Psoas muscle (tissue), 7 donors: ENCODE measurements at regions not wholly inside any gene's neighbourhood (a gene's known extent, or its start where the extent isn't known, plus 50 kb on each side); places are given as distances from the start of the nearest gene placed in this dataset.

ENCODE experiments used
- ATAC-seq, 4 donors: fragments of 200-7000 bp; cut with Tn5 transposase; one replicate each; pipeline ENCODE4 v1.9.1; 2020; ENCODE audit warnings: moderate library complexity in 3 of 4, mild to moderate bottlenecking in 2 of 4
- DNase-seq, 2 donors: peaks; one replicate each; pipeline ENCODE4 v3.0.0-alpha.2; 2020
- H3K27ac ChIP-seq: fragments of 200-600 bp; one replicate; pipeline ENCODE4 v1.8.0; 2022
- H3K27me3 ChIP-seq, 3 donors: fragments of 200-600 bp in 1 of 3; one replicate each; pipeline versions ENCODE4 v1.6.1 to v1.8.0; 2013 to 2022; ENCODE audit warnings: low read length in 2 of 3, mild to moderate bottlenecking in 2 of 3, moderate library complexity in 1 of 3; ENCODE audit not compliant: insufficient read depth in 3 of 3
- H3K36me3 ChIP-seq, 2 donors: fragments of 200-600 bp in 1 of 2; one replicate each; pipeline versions ENCODE4 v1.6.1 to v1.8.0; 2013 to 2022; ENCODE audit warnings: low read depth in 1 of 2, mild to moderate bottlenecking in 1 of 2, moderate library complexity in 1 of 2; ENCODE audit not compliant: insufficient read depth in 1 of 2
- H3K4me1 ChIP-seq: fragments of 200-600 bp; one replicate; pipeline ENCODE4 v1.8.0; 2022
- H3K4me3 ChIP-seq: fragments of 200-600 bp; one replicate; pipeline ENCODE4 v1.8.0; 2022; ENCODE audit warnings: mild to moderate bottlenecking
- H3K9me3 ChIP-seq: fragments of 200-600 bp; one replicate; pipeline ENCODE4 v1.8.0; 2022
- WGBS, 3 donors: extraction: QIAGEN DNeasy Blood & Tissue Kit; methylation state at CpG; one replicate each; pipeline versions ENCODE4 v1.1.6 to v1.1.7; 2013; 5-methylcytosine and 5-hydroxymethylcytosine counted together
- intact Hi-C, 2 donors: fragments of 100-400 bp; cut with DNase I; formaldehyde crosslinking; loops; one replicate each; pipeline versions ENCODE4 v1.11.0 to v1.14.2; 2022
- TF ChIP-seq, protein P1 (sequence below): fragments of 200-600 bp; IDR thresholded peaks from one replicate; pipeline ENCODE4 v1.8.0; 2022; ENCODE audit warnings: antibody characterized with exemption
- donor health status: healthy with polysubstance abuse.
- donor health status: DM: no; HTN: no; CAD: no; lungs with moderate emphysema.
- donor health status: Bipolar disorder and iron deficiency.
- donor health status: healthy.
- donor health status: DM: yes; HTN: yes; CAD: no.
- donor health status: DM: no; HTN: no; CAD: no.
- donor health status: DM: yes; HTN: yes; CAD: no.

DNA sequence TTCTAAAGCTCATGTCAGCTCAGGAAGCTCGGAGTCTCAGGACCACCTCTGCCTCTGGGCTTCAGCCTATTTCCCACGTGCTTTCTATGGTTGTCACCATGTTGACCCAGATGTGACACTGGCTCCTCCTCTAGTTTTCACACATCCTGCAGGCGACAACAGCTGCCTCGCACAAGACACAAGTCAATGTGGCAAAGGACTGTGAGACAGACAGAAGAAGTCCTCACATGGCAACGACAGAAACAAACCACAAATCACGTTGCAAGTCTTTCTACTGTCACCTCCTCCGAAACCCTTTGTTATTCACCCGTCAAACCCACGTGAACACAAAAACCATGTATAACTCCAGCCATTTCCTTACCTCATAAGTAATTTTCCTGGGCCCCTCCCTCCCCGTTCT, 194.5 kb downstream of the MEX3B start:
- 82 to 88% (median 86%) methylated on average over 10 of the region's 10 CpGs for WGBS, 3 donors
- Histone ChIP-seq H3K36me3 (no peaks in the 10 kb centered on the region), H3K4me3 (no peak overlapping the region), H3K9me3 (no peaks in the 10 kb centered on the region), H3K27ac (no peak overlapping the region), H3K27me3 (no peaks in the 10 kb centered on the region), H3K4me1 (no peaks in the 10 kb centered on the region)
- intact Hi-C loops = no loop called here
- DNase-seq (no peak), ATAC-seq (no peak)
- TF ChIP-seq, protein P1, sequence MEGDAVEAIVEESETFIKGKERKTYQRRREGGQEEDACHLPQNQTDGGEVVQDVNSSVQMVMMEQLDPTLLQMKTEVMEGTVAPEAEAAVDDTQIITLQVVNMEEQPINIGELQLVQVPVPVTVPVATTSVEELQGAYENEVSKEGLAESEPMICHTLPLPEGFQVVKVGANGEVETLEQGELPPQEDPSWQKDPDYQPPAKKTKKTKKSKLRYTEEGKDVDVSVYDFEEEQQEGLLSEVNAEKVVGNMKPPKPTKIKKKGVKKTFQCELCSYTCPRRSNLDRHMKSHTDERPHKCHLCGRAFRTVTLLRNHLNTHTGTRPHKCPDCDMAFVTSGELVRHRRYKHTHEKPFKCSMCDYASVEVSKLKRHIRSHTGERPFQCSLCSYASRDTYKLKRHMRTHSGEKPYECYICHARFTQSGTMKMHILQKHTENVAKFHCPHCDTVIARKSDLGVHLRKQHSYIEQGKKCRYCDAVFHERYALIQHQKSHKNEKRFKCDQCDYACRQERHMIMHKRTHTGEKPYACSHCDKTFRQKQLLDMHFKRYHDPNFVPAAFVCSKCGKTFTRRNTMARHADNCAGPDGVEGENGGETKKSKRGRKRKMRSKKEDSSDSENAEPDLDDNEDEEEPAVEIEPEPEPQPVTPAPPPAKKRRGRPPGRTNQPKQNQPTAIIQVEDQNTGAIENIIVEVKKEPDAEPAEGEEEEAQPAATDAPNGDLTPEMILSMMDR = no peak

DNA sequence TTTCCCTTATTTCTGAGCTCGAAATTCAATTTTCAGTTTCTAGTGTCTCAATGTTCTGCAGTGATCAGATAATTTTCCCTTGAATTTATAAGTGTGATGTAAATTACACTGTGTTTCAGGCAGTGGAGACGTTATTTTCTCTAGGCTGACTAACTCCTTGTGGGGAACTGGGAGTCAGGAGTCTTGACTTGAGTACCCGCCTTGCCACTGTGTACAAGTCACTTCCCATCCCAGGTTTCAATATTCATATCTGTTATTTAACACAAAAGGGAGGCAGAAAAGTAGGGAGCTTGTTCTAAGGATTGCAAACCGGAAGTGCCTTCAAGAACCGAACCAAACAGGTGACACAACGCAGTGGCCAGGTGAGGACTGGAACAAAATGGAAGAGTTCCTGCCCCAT, 196.5 kb downstream of the MEX3B start:
- TF ChIP-seq, protein P1 = no peak
- ATAC-seq (no peak), DNase-seq (no peak)
- Histone ChIP-seq H3K4me1 (no peaks in the 10 kb centered on the region), H3K27ac (no peak overlapping the region), H3K27me3 (no peaks in the 10 kb centered on the region), H3K9me3 (no peaks in the 10 kb centered on the region), H3K36me3 (no peaks in the 10 kb centered on the region), H3K4me3 (no peak overlapping the region)
- 88 to 91% (median 91%) methylated on average over 6 of the region's 6 CpGs for WGBS, 3 donors
- intact Hi-C loops = no loop called here

DNA sequence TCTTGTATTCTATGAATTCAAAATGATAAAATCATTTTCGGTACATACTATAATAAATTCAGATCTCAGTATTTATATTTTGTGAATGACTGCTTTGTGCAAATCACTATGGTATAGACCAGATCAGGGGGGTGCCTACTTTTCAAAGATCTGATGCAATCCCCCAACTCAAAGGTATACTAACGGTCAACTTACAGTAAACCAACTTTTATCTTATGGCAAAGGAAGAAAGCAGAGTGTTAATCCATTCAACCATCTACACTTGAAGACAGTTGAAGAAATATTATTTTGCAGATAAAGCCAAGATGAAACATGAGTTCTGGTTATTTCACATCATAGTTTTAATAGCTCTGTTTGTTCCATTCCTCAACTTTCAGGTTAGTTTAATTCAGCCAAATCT, 197.1 kb downstream of the MEX3B start:
- Histone ChIP-seq H3K36me3 (no peaks in the 10 kb centered on the region), H3K4me3 (no peak overlapping the region), H3K27me3 (no peaks in the 10 kb centered on the region), H3K4me1 (no peaks in the 10 kb centered on the region), H3K27ac (no peak overlapping the region), H3K9me3 (no peaks in the 10 kb centered on the region)
- intact Hi-C loops = no loop called here
- ATAC-seq (no peak), DNase-seq (no peak)
- 90 to 98% (median 96%) methylated on average over 2 of the region's 2 CpGs for WGBS, 3 donors
- TF ChIP-seq, protein P1 = no peak

DNA sequence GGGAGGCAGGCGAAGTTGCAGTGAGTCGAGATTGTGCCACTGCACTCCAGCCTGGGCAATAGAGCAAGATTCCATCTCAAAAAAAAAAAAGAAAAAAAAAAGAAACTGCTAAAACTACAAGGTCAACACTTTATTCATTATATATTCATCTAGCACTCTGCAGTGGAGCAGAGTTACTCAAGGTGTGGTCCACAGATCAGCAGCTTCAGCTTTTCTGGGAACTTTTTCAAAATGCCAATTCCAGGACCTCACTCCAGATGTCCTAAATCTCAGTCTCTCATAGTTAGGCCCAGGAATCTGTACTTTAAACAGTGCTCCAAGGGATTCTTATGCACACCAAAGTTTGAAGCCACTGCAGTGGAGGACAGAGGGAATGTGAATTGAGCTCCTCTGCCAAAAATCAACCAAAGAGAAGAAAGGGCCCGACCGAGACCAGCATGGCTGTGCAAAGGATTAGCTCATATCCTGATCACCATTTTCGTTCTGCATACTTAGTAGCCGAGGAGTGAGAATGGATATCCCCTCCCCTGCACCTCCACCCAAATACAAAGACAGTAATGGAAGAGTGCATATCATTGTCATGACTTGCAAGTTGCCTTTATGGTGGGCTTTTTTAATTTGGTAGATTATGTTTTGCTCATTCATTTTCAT, 201.9 kb downstream of the MEX3B start:
- no peaks in the 10 kb centered on the region for H3K36me3 ChIP-seq
- no peaks in the 10 kb centered on the region for H3K4me1 ChIP-seq
- no peaks in the 10 kb centered on the region for H3K9me3 ChIP-seq
- intact Hi-C loops = no loop called here
- no peak overlapping the region for H3K4me3 ChIP-seq
- DNase-seq (no peak), ATAC-seq (no peak)
- no peaks in the 10 kb centered on the region for H3K27me3 ChIP-seq
- WGBS, 3 donors = 80 to 87% (median 84%) methylated on average over 6 of the region's 6 CpGs
- TF ChIP-seq, protein P1 = no peak
- H3K27ac ChIP-seq = no peak overlapping the region

DNA sequence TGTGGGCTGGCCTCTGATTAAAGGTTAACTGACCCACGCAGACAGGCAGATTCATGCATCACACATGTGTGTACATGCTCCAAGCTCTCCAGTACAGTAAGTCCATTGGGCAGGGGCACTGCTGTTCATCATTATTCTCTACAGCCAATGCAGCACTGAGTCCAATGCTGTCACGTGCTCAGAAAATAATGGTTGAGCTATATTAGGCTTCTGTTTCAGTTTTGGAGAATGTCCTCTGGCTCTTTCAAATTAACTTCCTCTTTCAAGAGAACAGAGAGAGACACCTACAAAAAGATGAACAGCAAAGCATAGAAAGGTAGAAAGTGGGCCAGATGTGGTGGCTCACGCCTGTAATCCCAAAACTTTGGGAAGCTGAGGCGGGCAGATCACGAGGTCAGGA, 202.6 kb downstream of the MEX3B start:
- Histone ChIP-seq H3K27me3 (no peaks in the 10 kb centered on the region), H3K9me3 (no peaks in the 10 kb centered on the region), H3K4me3 (no peak overlapping the region), H3K4me1 (no peaks in the 10 kb centered on the region), H3K36me3 (no peaks in the 10 kb centered on the region), H3K27ac (no peak overlapping the region)
- 89 to 93% (median 93%) methylated on average over 5 of the region's 5 CpGs for WGBS, 3 donors
- no peak for DNase-seq
- TF ChIP-seq, protein P1 = no peak
- intact Hi-C loops = no loop called here
- ATAC-seq = no peak
